ENCODE measurements at regions not wholly inside any gene's neighbourhood (a gene's known extent, or its start where the extent isn't known, plus 50 kb on each side); places are given as distances from the start of the nearest gene placed in this dataset.

DNA sequence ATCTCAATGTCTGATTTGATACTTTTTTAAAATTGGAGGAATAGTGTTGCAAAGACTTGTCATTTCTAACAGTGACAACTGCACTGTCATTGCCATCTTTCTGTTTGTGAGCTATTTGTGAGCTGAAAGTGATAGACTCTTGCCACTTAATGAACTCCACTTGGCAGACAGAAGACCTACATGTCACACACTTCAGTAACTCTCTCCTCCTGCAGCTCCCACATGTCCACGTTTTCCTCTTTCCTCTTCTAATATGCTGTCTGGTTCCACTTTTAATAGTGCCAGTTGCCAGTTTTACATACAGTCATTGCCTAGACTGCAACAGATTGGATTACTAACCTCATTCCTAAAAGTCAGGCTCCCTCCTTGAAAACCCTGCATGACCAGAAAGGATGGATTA, 121.5 kb downstream of the CAPZA3 start:
- no TSS peak for BruUV-seq (replicated peaks)
- ATAC-seq (no peak), DNase-seq (no peak)
- H3F3A ChIP-seq (ENCODE audit: low read length, unreplicated experiment): no peaks in the 10 kb centered on the region
- no peak overlapping the region for H3K4me2 ChIP-seq (ENCODE audit: low read length)
- H3K4me3 ChIP-seq (ENCODE audit: low read length): no peak overlapping the region
- no peak for TF ChIP-seq EZH2 (IDR thresholded peaks at IDR 0.05; ENCODE audit: low read length, unreplicated experiment)
- TF ChIP-seq EZH2phosphoT487 (IDR thresholded peaks at IDR 0.05; ENCODE audit: borderline replicate concordance, low read length): no peak
- TF ChIP-seq, protein P1, sequence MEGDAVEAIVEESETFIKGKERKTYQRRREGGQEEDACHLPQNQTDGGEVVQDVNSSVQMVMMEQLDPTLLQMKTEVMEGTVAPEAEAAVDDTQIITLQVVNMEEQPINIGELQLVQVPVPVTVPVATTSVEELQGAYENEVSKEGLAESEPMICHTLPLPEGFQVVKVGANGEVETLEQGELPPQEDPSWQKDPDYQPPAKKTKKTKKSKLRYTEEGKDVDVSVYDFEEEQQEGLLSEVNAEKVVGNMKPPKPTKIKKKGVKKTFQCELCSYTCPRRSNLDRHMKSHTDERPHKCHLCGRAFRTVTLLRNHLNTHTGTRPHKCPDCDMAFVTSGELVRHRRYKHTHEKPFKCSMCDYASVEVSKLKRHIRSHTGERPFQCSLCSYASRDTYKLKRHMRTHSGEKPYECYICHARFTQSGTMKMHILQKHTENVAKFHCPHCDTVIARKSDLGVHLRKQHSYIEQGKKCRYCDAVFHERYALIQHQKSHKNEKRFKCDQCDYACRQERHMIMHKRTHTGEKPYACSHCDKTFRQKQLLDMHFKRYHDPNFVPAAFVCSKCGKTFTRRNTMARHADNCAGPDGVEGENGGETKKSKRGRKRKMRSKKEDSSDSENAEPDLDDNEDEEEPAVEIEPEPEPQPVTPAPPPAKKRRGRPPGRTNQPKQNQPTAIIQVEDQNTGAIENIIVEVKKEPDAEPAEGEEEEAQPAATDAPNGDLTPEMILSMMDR (conservative IDR thresholded peaks at IDR 0.05; ENCODE audit: low read depth, low read length): no peak
- H2AFZ ChIP-seq (ENCODE audit: low read length): no peak overlapping the region
- intact Hi-C loops (cut with micrococcal nuclease): no loop called here
- H3K9ac ChIP-seq (ENCODE audit: low read length): no peak overlapping the region
- no peaks in the 10 kb centered on the region for H3K9me3 ChIP-seq (ENCODE audit: low read length)
- no peaks in the 10 kb centered on the region for H3K36me3 ChIP-seq (ENCODE audit: low read depth, low read length)
- no peaks in the 10 kb centered on the region for H4K20me1 ChIP-seq (ENCODE audit: low read length)
- ChIA-PET POLR2A (ENCODE audit: unreplicated experiment) (no interaction called here), CTCF (interaction anchor here (0.6 kb wide), 1 partner anchor 129 kb away, joined by 4 read pairs; no protein-coding TSS in a partner anchor)
- H3K27me3 ChIP-seq (ENCODE audit: low read length): no peaks in the 10 kb centered on the region
- no peaks in the 10 kb centered on the region for H3K9me2 ChIP-seq (replicated peaks; ENCODE audit: low read length)
- no peak overlapping the region for H3K27ac ChIP-seq (ENCODE audit: low read length)
- H3K4me1 ChIP-seq (ENCODE audit: insufficient read depth, low read length): no peaks in the 10 kb centered on the region
- H3K79me2 ChIP-seq (ENCODE audit: low read length): no peaks in the 10 kb centered on the region

DNA sequence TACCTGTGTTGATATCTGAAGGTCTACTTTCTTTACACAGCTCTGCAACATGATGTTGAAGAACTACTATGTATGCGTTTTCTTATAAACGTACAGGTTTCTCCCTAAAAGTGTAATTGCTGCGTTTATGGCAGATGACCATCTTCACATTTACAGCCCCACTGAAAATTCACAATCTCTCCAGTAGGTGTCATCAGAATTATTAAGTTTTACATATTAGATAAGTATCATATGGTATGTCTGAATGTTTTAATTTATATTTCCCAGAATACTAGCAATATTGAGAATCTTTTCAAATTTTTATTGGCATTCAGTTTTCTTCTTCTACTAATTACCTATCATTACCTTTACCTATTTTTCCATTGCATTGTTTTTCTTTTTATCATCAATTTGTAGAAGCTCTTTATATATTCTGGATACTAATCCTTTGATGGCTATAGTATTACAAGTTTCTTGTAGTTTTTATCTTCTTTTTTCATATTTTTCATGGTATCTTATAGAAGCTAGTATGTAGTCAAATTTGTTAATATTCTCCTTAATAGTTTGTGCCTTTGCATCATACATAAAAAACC, 123.5 kb downstream of the CAPZA3 start:
- no peaks in the 10 kb centered on the region for H3K79me2 ChIP-seq (ENCODE audit: low read length)
- no peak overlapping the region for H3K4me3 ChIP-seq (ENCODE audit: low read length)
- no peaks in the 10 kb centered on the region for H3K9me2 ChIP-seq (replicated peaks; ENCODE audit: low read length)
- BruUV-seq (replicated peaks): no TSS peak
- H3K36me3 ChIP-seq (ENCODE audit: low read depth, low read length): no peaks in the 10 kb centered on the region
- no peak overlapping the region for H3K9ac ChIP-seq (ENCODE audit: low read length)
- POLR2A ChIA-PET (ENCODE audit: unreplicated experiment): no interaction called here
- no peaks in the 10 kb centered on the region for H3K27me3 ChIP-seq (ENCODE audit: low read length)
- H3K4me1 ChIP-seq (ENCODE audit: insufficient read depth, low read length): peaks cover 10% of the 10 kb centered on the region; the same call in 1 of the 2 replicates
- TF ChIP-seq EZH2 (IDR thresholded peaks at IDR 0.05; ENCODE audit: low read length, unreplicated experiment): no peak
- TF ChIP-seq, protein P1 (conservative IDR thresholded peaks at IDR 0.05; ENCODE audit: low read depth, low read length): peak; percentile 64
- no peak for TF ChIP-seq EZH2phosphoT487 (IDR thresholded peaks at IDR 0.05; ENCODE audit: borderline replicate concordance, low read length)
- ATAC-seq (no peak), DNase-seq (peak; percentile 72)
- H4K20me1 ChIP-seq (ENCODE audit: low read length): no peaks in the 10 kb centered on the region
- no peaks in the 10 kb centered on the region for H3K9me3 ChIP-seq (ENCODE audit: low read length)
- CTCF ChIA-PET: interaction anchor here (0.7 kb wide), 1 partner anchor 362 kb away, joined by 4 read pairs; no protein-coding TSS in a partner anchor
- H3K4me2 ChIP-seq (ENCODE audit: low read length): no peak overlapping the region
- H3K27ac ChIP-seq (ENCODE audit: low read length): no peak overlapping the region
- intact Hi-C loops (cut with micrococcal nuclease): loop anchor here (1.0 to 10.0 kb wide), 6 partner anchors 153 to 429 kb away; no protein-coding TSS in a partner anchor
- no peak overlapping the region for H2AFZ ChIP-seq (ENCODE audit: low read length)
- H3F3A ChIP-seq (ENCODE audit: low read length, unreplicated experiment): no peaks in the 10 kb centered on the region

DNA sequence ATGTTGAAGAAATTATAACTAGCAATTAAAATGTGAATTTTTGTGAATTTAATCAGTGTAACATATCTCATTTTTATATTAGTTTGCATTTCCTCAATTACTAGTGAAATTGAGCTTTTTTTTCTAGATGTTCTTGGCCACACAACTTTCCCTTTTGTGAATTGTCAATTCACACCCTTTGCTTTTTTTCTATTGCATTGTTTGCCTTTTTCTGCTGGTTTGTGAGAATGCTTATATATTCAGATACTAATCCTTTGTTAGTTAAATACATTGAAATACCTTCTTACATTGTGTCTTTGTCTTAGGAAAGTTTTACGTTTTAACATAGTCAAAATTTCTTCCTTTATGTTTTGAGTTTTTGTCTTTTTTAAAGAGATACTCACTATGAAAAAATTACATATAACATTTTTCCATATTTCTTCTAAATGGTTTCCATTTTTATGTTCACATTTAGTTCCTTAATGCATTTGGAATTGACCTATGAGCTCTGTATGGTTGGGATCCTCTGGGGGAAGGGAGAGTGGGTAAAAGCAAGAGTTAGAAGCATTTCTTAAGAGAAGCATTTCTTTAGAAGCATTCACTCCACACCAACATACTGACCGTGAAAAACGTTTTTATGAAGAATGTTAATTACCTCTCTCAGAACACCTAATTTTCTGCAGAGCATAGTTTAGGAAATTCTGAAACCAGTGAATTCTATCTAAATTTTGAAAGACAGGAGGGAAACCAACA, 126.0 kb downstream of the CAPZA3 start:
- DNase-seq (no peak), ATAC-seq (no peak)
- no peak overlapping the region for H2AFZ ChIP-seq (ENCODE audit: low read length)
- no peak for TF ChIP-seq EZH2phosphoT487 (IDR thresholded peaks at IDR 0.05; ENCODE audit: borderline replicate concordance, low read length)
- TF ChIP-seq EZH2 (IDR thresholded peaks at IDR 0.05; ENCODE audit: low read length, unreplicated experiment): no peak
- H3K4me1 ChIP-seq (ENCODE audit: insufficient read depth, low read length): peaks cover 10% of the 10 kb centered on the region; the same call in 1 of the 2 replicates
- no peaks in the 10 kb centered on the region for H3K36me3 ChIP-seq (ENCODE audit: low read depth, low read length)
- BruUV-seq (replicated peaks): no TSS peak
- H3K4me3 ChIP-seq (ENCODE audit: low read length): no peak overlapping the region
- ChIA-PET CTCF (no interaction called here), POLR2A (ENCODE audit: unreplicated experiment) (interaction anchor here (0.6 kb wide), 1 partner anchor 23 kb away, joined by 3 read pairs; no protein-coding TSS in a partner anchor)
- no peaks in the 10 kb centered on the region for H3K79me2 ChIP-seq (ENCODE audit: low read length)
- H3K9ac ChIP-seq (ENCODE audit: low read length): no peak overlapping the region
- H3K9me3 ChIP-seq (ENCODE audit: low read length): no peaks in the 10 kb centered on the region
- intact Hi-C loops (cut with micrococcal nuclease): loop anchor here (5.0 to 10.0 kb wide), 3 partner anchors 151 to 432 kb away; no protein-coding TSS in a partner anchor
- H4K20me1 ChIP-seq (ENCODE audit: low read length): no peaks in the 10 kb centered on the region
- H3F3A ChIP-seq (ENCODE audit: low read length, unreplicated experiment): no peaks in the 10 kb centered on the region
- no peaks in the 10 kb centered on the region for H3K27me3 ChIP-seq (ENCODE audit: low read length)
- no peaks in the 10 kb centered on the region for H3K9me2 ChIP-seq (replicated peaks; ENCODE audit: low read length)
- H3K4me2 ChIP-seq (ENCODE audit: low read length): no peak overlapping the region
- no peak overlapping the region for H3K27ac ChIP-seq (ENCODE audit: low read length)

Data from PC-3 (cell line).